Erythroblast (primary cell): ENCODE measurements at regions not wholly inside any gene's neighbourhood (a gene's known extent, or its start where the extent isn't known, plus 50 kb on each side); places are given as distances from the start of the nearest gene placed in this dataset.

Experiments
- DNase-seq, 2 experiments: peaks; one replicate each; lab custom pipeline; 2025; lab: John Stamatoyannopoulos, UW
- GATA1 ChIP-seq: IDR thresholded peaks from 2 replicates; pipeline ENCODE4 v1.6.1; 2011; ENCODE audit warnings: low read depth, mild to moderate bottlenecking, control low read depth, low read length, moderate library complexity
- POLR2A ChIP-seq: IDR thresholded peaks from 2 replicates; pipeline ENCODE4 v1.6.1; 2011; ENCODE audit warnings: mild to moderate bottlenecking, low read length

DNA sequence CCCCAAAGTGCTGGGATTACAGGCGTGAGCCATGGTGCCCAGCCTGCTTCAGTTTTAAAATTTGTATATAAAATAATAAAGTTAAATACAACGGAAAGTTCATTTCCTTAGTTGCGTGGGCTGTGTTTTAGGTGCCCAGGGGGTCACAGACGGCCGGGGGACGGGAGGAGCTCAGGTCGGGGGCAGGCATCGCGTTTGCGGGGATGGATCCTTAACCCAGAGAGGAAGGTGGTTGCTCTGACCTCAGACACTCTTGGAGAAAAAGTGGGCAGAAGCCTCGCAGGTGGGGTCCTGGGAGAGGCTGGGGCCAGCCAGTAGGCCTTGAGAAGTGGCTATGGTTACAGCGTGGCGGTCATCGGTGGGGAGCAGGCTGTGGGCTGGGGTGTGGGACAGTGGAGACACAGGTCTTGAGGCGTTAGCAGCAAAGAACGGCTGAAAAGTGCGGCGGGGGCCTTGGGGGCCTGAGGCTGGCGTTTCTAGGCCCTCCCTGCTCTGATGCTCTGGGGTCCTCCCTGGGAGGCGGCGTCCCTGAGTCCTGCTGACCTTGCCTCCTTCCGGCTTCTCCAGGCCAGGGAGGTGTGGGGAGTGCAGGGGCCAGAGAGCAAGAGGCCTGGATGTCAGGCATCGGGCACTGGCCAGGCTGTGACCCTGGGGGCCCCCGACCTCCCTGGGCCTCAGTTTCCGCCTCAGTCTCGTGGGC is 54.4 kb downstream of the UNCX start:
- TF ChIP-seq POLR2A (no peak), GATA1 (no peak)
- DNase-seq = no peak

DNA sequence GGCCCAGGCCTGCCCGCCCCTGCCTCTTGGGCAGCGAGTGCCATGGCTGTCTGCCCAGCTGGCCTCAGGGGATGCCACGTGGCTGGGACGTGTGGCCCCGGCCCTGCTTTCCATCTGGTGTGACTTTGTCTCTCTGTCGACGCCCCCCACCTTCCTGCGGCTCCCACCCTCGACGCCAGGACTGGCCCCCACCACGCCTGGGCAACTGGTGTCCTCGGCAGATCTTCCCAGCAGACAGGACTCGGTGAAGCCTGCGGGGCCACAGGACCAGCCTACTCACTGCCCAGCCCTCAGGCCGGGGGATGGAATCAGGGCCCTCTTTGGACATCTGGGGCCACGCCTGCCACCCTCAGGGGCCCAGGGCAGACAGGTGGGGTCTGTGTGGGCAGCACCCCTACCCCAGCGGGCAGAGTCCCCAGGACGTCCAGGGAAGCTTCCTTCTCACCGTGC is 55.1 kb downstream of the UNCX start:
- DNase-seq = no peak
- TF ChIP-seq POLR2A (no peak), GATA1 (no peak)

DNA sequence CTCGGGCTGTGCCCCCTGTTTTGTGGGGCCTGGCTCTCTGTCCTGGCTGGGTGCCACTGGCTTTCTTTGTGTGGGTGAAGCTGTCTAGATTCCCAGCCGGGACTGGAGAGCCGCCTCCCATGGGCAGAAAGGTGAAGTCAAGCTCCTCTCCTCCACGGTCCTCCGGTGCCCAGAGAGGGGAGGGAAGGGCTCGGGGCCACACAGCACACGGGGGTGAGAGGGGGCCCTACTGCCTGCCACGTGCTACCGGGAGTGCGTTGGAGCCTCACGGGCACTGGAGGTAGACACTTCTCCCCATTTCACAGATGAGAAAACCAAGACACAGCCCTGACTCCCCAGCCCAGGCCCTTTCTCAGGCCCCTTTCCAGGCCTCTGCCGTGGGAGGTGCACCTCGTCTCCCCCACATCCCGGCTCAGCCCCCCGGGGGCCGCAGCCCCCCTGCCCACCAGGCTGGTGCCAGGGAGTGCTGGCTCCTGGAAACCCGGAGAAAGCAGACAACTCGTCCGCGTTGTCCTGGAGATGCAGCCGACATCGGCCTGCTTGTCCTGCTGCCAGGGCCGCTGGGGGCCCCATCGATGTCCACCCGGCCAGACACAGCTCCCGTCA is 55.8 kb downstream of the UNCX start:
- no peak for DNase-seq
- no peak for TF ChIP-seq GATA1
- no peak for TF ChIP-seq POLR2A

DNA sequence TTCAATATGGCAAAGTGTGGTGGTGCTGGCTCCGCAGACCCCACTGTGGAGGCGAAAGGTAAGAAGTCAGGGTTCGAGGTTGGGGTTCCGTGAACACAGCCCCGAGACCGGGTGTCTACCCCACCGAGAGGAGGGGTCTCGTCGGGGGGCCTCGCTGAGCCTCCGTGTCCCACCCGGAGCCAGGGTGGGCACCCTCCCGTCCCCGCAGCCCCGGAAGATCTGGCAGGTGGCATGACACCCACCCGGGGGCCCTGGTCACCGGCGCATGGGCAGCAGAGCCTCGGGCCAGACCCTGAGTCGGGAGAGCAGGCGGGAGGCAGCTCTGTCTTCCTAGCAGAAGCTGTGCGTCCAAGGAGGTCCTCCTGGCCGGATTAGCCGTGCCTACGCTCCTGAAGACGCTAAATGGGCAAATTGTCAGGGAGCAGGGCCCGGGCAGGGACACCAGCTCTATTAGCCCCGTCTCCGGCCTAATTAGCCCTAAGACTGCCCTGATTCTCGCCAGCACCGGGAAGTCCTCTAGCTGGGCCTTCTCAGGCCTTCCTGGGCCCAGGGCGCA is 56.4 kb downstream of the UNCX start:
- TF ChIP-seq GATA1 (no peak), POLR2A (no peak)
- no peak for DNase-seq

DNA sequence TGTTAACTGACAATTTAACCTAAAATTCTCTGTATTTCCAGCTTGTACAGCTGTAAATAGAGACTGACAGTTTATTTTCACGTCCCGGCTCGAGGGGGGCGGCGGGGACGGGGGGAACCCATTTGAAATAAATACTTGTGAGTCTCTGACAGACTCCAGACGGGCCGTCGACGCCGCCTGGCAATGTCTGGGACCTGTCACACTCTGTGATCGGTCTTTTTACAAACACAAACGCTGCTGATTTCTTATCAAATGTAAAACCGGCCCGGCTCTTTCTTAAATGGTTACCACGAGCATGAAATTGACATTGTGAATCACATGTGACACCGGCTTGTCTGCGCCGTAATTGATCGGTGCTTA is 57.0 kb downstream of the UNCX start:
- TF ChIP-seq POLR2A = no peak
- no peak for TF ChIP-seq GATA1
- no peak for DNase-seq

DNA sequence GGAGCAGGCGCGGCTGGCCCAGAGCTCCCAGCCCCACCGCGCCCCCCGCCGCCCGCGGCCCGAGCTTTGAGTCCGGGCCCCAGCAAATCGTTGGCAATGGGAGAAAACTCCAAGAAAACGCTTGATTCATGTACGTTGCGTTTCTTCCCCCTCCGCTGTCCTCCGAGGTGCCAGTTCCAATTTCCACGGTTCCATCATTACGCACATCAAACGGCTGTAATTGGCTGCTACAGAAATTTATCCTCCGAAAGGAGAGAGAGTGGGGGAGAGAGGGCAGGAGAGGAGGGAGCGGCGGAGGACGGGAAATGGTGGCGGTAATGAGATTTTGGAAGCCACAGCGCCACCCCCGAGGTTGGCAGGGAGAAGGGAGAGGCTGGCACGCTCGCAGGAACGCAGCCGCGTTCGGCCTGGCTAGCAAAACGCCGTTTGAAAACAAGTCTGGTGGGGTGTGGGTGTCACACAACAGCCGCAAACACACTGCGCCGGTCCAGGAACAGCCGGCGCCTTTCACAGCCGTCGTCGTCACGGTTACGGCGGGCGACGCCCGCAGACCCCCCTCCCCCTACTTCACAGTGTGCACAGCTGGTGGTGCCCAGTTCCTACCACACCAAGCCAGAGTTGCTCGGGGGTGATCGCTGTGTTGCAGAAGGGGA is 57.5 kb downstream of the UNCX start:
- no peak for DNase-seq
- TF ChIP-seq GATA1 = no peak
- no peak for TF ChIP-seq POLR2A

DNA sequence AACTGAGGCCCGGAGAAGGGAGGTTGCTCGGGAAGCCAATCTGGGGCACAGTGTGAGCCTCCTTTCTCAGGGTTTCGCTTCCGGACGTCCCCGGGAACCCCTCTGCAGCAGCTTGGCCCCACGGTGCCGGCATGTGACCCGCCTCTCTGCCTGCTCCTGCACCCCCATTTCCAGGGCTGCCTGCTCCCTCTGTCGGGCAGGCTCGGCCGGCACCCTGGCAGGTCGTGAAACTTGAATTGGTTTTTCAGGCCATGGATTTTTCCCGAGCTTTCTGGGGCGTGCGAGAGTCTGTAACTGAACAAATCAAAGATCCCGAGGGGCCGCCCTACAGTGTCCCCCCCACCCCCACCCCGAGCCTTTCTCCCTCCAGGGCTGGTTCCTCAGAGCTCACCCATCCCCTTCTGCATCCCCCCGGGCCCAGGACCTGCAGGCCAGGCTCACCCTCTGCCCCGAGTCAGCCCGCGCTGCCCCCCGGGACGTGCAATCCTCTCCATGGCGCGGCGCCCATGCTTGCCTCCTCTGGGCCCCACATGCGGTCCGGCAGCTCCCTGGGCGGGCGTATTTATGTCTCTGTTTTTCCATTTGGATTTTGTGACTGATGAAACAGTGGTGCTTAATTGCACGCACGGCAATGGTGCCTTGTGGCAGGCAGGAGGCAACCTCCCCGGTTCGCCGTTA is 58.1 kb downstream of the UNCX start:
- TF ChIP-seq GATA1 = no peak
- no peak for TF ChIP-seq POLR2A
- no peak for DNase-seq

DNA sequence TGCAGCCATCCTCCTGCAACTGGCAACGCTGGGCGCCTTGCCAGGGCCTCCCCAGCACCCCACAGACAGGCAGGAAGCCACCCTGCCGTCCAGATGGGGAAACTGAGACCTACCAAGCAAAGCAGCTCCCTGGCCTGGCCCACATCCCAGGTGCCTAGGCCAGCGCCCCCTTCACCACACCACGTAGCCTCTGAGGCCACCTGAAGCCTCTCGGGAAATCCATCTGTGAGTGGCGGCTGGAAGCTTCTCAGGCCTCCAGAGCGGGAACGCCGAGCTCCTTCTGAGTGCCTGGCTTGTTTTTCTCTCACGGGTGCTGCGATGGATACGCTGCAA is 58.7 kb downstream of the UNCX start:
- TF ChIP-seq GATA1 = no peak
- DNase-seq = no peak

DNA sequence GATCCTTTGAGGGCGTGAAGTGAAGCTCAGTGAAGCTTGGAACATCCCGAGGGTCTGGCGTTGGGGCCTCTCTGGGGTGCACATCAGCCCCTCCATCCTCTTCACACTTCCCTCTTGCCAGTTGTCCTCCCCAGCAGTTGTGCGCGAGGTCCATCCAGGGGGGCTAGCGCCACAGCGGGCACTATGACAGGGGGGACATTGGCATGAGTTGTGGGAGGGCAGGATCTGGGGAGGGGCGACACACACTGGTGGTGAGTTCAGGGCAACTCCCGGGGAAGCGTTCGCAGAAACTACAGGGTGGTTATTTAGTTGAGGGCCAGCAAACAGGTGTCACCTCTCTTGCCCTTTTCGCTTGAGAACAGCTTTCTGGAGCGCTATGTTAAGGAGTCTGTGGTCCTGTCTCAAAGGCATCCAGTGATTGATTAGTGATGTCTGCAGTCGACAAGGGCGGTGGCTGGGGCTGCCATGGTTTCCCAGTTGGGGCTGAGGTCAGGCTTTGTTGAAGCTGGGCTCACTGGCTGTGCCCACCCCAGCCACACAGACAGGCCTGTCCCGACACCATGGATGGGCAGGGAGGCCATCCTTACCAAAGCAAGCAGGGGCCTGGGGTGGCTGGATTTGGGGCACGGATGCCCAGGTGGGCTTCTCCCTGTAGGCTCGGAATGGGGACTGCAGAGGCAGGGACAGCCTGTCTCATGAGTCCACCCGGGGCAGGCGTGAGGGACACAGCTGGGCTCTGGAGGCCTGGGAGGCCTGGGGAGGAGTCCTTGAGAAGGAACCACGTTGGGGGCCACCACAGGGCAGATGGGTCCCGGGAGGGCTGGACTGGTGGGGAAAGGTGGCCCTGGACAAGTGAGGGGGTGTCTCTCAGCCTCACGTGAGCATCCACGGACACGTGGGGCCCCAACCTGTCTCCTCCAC is 59.4 kb downstream of the UNCX start:
- TF ChIP-seq GATA1 (no peak), POLR2A (no peak)

DNA sequence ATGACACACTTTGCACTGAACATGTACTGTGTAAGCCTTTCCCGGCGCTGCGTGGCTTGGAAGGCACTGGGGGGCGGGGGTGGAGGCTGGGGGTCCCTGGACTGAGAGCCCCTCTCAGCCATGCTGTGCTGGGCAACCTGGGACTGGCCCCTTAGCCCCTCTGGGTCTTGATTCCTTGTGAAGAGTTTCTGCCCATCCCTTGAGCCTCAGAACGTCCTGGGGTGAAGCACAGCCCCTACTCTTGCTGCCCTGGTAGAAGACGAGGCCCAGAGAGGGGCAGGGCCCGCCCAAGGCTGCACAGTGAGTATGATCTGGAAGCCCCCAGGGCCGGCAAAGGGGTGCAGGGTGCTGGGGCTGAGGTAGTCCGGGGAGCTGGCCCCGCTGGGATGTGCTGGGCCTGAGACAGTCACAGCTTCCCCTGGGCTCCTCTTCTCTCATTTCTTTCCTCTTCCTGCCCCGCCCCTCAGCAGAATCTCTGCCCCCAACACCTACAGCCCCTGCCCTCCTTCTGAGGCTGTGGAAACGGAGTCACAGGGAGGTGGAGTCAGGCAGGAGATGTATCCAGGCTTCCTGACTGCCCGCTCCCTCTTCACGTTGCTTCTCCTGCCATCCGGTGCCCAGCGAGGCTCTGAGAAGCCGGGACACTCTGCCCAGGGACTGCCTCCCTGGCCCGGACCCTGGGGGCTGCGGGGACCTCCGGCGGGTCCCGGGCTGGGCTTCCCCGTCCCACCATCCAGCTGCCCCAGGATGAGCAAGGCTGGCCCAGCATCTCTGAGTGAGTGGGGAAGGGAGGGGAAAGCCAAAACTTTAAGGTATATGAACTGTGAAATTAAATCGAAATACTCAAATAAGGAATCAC is 60.5 kb downstream of the UNCX start:
- no peak for DNase-seq
- TF ChIP-seq POLR2A (no peak), GATA1 (no peak)

More for the DNA sequence above, 59.4 kb downstream of the UNCX start:
- no peak for DNase-seq

DNA sequence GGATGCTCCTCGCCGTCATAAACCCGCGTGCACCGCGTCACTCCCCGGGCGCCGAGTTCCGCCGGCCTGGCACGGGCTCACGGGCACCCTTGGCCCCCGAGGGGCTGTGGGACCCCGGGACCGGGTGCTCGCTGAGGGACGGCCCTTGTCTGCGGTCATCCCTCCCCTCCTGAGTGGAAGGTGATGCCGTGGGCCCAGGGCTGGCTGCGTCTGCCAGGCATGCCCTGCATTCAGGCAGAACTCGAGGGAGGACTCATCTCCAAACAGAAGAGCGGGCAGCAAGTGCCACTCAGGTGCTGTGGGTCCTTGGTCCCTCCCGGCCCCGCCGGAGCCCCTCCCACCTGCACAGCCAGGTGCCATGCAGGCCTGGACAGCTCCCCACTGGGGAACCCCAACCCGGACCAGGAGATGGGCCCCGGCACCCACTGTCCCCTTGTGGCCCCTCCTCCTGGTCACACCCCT is 61.3 kb downstream of the UNCX start:
- TF ChIP-seq POLR2A (no peak), GATA1 (no peak)
- no peak for DNase-seq

DNA sequence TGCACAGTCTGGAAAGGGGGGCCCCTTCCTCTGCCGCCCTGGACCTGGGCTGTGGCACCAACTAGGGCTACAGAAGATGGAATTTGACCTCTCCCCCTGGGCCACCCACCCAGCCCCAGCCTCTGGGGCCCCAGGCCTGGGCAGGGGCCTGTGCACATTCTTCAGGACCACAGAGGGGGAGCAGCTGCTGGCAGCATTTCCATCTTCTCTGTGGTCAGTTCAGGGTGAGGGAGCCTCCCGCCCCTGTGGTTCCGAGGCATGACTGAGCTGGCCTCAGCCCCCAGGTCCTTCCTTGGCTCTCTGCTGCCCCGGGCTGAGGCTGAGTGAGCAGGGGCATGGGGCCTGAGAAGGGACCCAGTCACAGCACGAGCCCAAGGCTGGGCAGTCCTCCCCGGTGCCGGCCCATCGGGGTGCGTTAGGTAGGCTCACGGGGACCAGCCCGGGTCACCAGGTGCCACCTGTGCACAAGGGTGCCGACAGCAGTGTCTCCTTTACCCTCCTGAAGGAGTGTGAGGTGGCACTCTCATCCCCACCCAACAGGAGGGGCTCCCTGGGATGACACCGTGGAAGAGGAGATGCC is 63.2 kb downstream of the UNCX start:
- no peak for TF ChIP-seq POLR2A
- TF ChIP-seq GATA1 = no peak
- DNase-seq = no peak
